IMR-90 (cell line): ENCODE measurements at regions not wholly inside any gene's neighbourhood (a gene's known extent, or its start where the extent isn't known, plus 50 kb on each side); places are given as distances from the start of the nearest gene placed in this dataset.

Source experiments
- ATAC-seq: fragments of 200-7000 bp; cut with Tn5 transposase; 2 replicates; pipeline ENCODE4 v1.9.1; 2020; ENCODE audit warnings: low read depth, mild to moderate bottlenecking, moderate library complexity
- BruUV-seq: library from RNA; stranded (reverse); fragments of 400-500 nt; replicated peaks from 2 replicates; lab custom pipeline; 2021; lab: Mats Ljungman, UMichigan
- CTCF ChIA-PET: fragments of 300-600 bp; formaldehyde crosslinking; extraction: SDS; loops from one replicate; lab custom pipeline; 2021; ENCODE audit warnings: antibody characterized with exemption; lab: Yijun Ruan, JAX
- POLR2A ChIA-PET: fragments of 300-600 bp; sonication (Branson Sonifier 250); formaldehyde crosslinking; loops from one replicate; lab custom pipeline; 2022; ENCODE audit warnings: antibody characterized with exemption; ENCODE audit not compliant: unreplicated experiment; lab: Charles Lee
- DNase-seq: peaks from one replicate; pipeline ENCODE4 v3.0.0; 2013
- H2AFZ ChIP-seq: replicated peaks from 2 replicates; pipeline ENCODE3; 2013; ENCODE audit warnings: low read length, mild to moderate bottlenecking; ENCODE audit not compliant: poor library complexity
- H2AK5ac ChIP-seq: 2 replicates; pipeline ENCODE4 v1.6.1; 2013; ENCODE audit warnings: low read depth, low read length, inconsistent platforms
- H2AK9ac ChIP-seq: replicated peaks from 2 replicates; pipeline ENCODE3; 2013; ENCODE audit warnings: mild to moderate bottlenecking, low read depth, low read length, moderate library complexity; ENCODE audit not compliant: poor library complexity
- H2BK120ac ChIP-seq: 2 replicates; pipeline ENCODE4 v1.6.1; 2013; ENCODE audit warnings: low read depth, low read length, inconsistent platforms
- H2BK15ac ChIP-seq: 3 replicates; pipeline ENCODE4 v1.6.1; 2013; ENCODE audit warnings: low read depth, low read length, inconsistent platforms
- H2BK20ac ChIP-seq: 2 replicates; pipeline ENCODE4 v1.6.1; 2013; ENCODE audit warnings: low read depth, mild to moderate bottlenecking, inconsistent platforms, low read length, moderate library complexity
- H2BK5ac ChIP-seq: 2 replicates; pipeline ENCODE4 v1.6.1; 2013; ENCODE audit warnings: mild to moderate bottlenecking, low read depth, low read length, inconsistent platforms; ENCODE audit not compliant: poor library complexity, severe bottlenecking
- H3K14ac ChIP-seq: replicated peaks from 2 replicates; pipeline ENCODE4 v1.6.1; 2013; ENCODE audit warnings: low read depth, low read length, inconsistent platforms
- H3K18ac ChIP-seq: 2 replicates; pipeline ENCODE4 v1.6.1; 2013; ENCODE audit warnings: low read depth, low read length, control low read depth
- H3K23ac ChIP-seq: 2 replicates; pipeline ENCODE4 v1.6.1; 2013; ENCODE audit warnings: low read depth, low read length, inconsistent platforms
- H3K27ac ChIP-seq: 2 replicates; pipeline ENCODE4 v1.5.1; 2013; ENCODE audit warnings: mild to moderate bottlenecking, control low read depth, low read length; ENCODE audit not compliant: insufficient read depth
- H3K27me3 ChIP-seq: 2 replicates; pipeline ENCODE4 v1.6.1; 2013; ENCODE audit warnings: low read length; ENCODE audit not compliant: control insufficient read depth, insufficient read depth
- H3K36me3 ChIP-seq: 2 replicates; pipeline ENCODE4 v1.6.1; 2013; ENCODE audit warnings: low read length, mixed read lengths; ENCODE audit not compliant: control insufficient read depth, insufficient read depth
- H3K4ac ChIP-seq: 2 replicates; pipeline ENCODE4 v1.6.1; 2013; ENCODE audit warnings: low read depth, low read length, inconsistent platforms
- H3K4me1 ChIP-seq: 2 replicates; pipeline ENCODE4 v1.6.1; 2013; ENCODE audit warnings: low read length, mixed read lengths; ENCODE audit not compliant: control insufficient read depth, insufficient read depth
- H3K4me2 ChIP-seq: 2 replicates; pipeline ENCODE4 v1.6.1; 2013; ENCODE audit warnings: low read depth, mild to moderate bottlenecking, control low read depth, low read length, moderate library complexity
- H3K4me3 ChIP-seq: 2 replicates; pipeline ENCODE4 v1.5.1; 2013; ENCODE audit warnings: low read depth, mild to moderate bottlenecking, control low read depth, low read length, moderate library complexity; ENCODE audit not compliant: insufficient read depth
- H3K56ac ChIP-seq: 2 replicates; pipeline ENCODE4 v1.6.1; 2013; ENCODE audit warnings: low read length, inconsistent platforms; ENCODE audit not compliant: insufficient read depth; ENCODE audit errors: extremely low read depth
- H3K79me1 ChIP-seq, 2 experiments: 2 replicates each; pipeline ENCODE4 v1.6.1; 2013; ENCODE audit warnings: low read length in 2 of 2, inconsistent platforms in 1 of 2, low read depth in 1 of 2
- H3K9ac ChIP-seq: 2 replicates; pipeline ENCODE4 v1.6.1; 2013; ENCODE audit warnings: low read depth, low read length, control low read depth
- H3K9me1 ChIP-seq: 2 replicates; pipeline ENCODE4 v1.6.1; 2013; ENCODE audit warnings: low read length, inconsistent platforms; ENCODE audit not compliant: insufficient read depth
- H3K9me3 ChIP-seq: 2 replicates; pipeline ENCODE4 v1.6.1; 2013; ENCODE audit warnings: low read length; ENCODE audit not compliant: control insufficient read depth, insufficient read depth
- H4K20me1 ChIP-seq: 2 replicates; pipeline ENCODE4 v1.6.1; 2013; ENCODE audit warnings: low read length, inconsistent platforms; ENCODE audit not compliant: insufficient read depth
- H4K5ac ChIP-seq: 2 replicates; pipeline ENCODE4 v1.6.1; 2013; ENCODE audit warnings: mild to moderate bottlenecking, low read depth, low read length, control low read depth
- H4K8ac ChIP-seq, 2 experiments: 2 replicates each; pipeline ENCODE4 v1.6.1; 2013; ENCODE audit warnings: low read depth in 2 of 2, low read length in 2 of 2, control low read depth in 1 of 2, inconsistent platforms in 1 of 2
- H4K91ac ChIP-seq: 2 replicates; pipeline ENCODE4 v1.6.1; 2013; ENCODE audit warnings: low read depth, low read length, inconsistent platforms; ENCODE audit not compliant: insufficient read depth
- MAZ ChIP-seq: IDR thresholded peaks from 2 replicates; pipeline ENCODE4 v1.6.1; 2012; ENCODE audit warnings: low read depth, mild to moderate bottlenecking, low read length, improper control_type of control experiment, moderate library complexity, borderline replicate concordance
- MXI1 ChIP-seq: IDR thresholded peaks from 2 replicates; pipeline ENCODE4 v1.6.1; 2012; ENCODE audit warnings: low read depth, mild to moderate bottlenecking, low read length, moderate library complexity, borderline replicate concordance
- RAD21 ChIP-seq: IDR thresholded peaks from 2 replicates; pipeline ENCODE4 v1.6.1; 2012; ENCODE audit warnings: low read length, improper control_type of control experiment
- RCOR1 ChIP-seq: IDR thresholded peaks from 2 replicates; pipeline ENCODE4 v1.6.1; 2012; ENCODE audit warnings: mild to moderate bottlenecking, low read length, improper control_type of control experiment; ENCODE audit not compliant: insufficient replicate concordance
- WGBS, 2 experiments: methylation state at CpG; one replicate each; pipeline versions ENCODE4 v1.1.5 to v1.1.7; 2013; ENCODE audit warnings: missing lambda C conversion rate in 2 of 2; ENCODE audit not compliant: insufficient read length in 1 of 2; ENCODE audit errors: extremely low coverage in 2 of 2; 5-methylcytosine and 5-hydroxymethylcytosine counted together
- dilution Hi-C: fragments of 300-500 bp; cut with HindIII; formaldehyde crosslinking; loops from one replicate; pipeline ENCODE4 v1.14.3; 2018; ENCODE audit warnings: low sequenced_read_pairs; ENCODE audit not compliant: unreplicated experiment
- in situ Hi-C: fragments of 300-500 bp; cut with MboI; formaldehyde crosslinking; loops from 3 replicates; pipeline ENCODE4 v1.14.3; 2019; ENCODE audit warnings: low sequenced_read_pairs, inconsistent platforms, mixed read lengths
- intact Hi-C: fragments of 100-400 bp; cut with micrococcal nuclease; formaldehyde crosslinking; loops from 2 replicates; pipeline ENCODE4 v1.10.0; 2022
- TF ChIP-seq, protein P1 (sequence below): fragments of 150-350 bp; IDR thresholded peaks from 2 replicates; pipeline ENCODE4 v1.6.1; 2016; ENCODE audit warnings: low read depth, mild to moderate bottlenecking, low read length, moderate library complexity, borderline replicate concordance

DNA sequence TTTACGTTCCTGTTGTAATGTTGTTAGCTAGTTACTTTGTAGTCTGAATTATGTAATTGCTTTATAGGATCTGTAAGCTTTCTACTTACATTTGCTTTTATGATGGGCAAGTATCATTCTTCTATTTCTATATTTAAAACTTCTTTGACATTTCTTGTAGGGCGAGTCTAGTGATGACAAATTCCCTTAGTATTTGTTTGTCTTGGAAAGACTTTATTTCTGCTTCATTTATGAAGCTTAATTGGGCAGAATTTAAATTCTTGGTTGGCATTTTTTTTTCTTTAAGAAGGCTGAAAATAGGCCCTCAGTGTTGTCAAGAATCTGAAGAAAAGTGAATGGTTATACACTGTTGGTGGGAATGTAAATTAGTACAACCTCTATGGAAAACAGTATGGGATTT, 506.3 kb downstream of the TENT5A start:
- no peaks in the 10 kb centered on the region for H4K20me1 ChIP-seq
- no peak overlapping the region for H3K18ac ChIP-seq
- H2AK5ac ChIP-seq: no peak overlapping the region
- H3K36me3 ChIP-seq: no peaks in the 10 kb centered on the region
- no peak overlapping the region for H3K4ac ChIP-seq
- no peak overlapping the region for H3K4me3 ChIP-seq
- H2AK9ac ChIP-seq: no peak overlapping the region
- intact Hi-C loops (loop anchor here (10.0 kb wide), 1 partner anchor 799 kb away; no protein-coding TSS in a partner anchor), dilution Hi-C loops (no loop called here), in situ Hi-C loops (loop anchor here (25.0 kb wide), 1 partner anchor 791 kb away; no protein-coding TSS in a partner anchor)
- H3K79me1 ChIP-seq: no peaks in the 10 kb centered on the region
- H3K14ac ChIP-seq: no peak overlapping the region
- H3K4me2 ChIP-seq: no peak overlapping the region
- no peak overlapping the region for H3K9ac ChIP-seq
- POLR2A ChIA-PET: no interaction called here
- no peak overlapping the region for H2BK15ac ChIP-seq
- no peak overlapping the region for H3K23ac ChIP-seq
- no peak overlapping the region for H4K8ac ChIP-seq
- H2BK120ac ChIP-seq: no peak overlapping the region
- no peaks in the 10 kb centered on the region for H3K9me1 ChIP-seq
- H3K56ac ChIP-seq: no peak overlapping the region
- no peaks in the 10 kb centered on the region for H3K27me3 ChIP-seq
- no peak overlapping the region for H2AFZ ChIP-seq
- DNase-seq (no peak), ATAC-seq (no peak)
- no peak overlapping the region for H4K5ac ChIP-seq
- H2BK5ac ChIP-seq: no peak overlapping the region
- H3K9me3 ChIP-seq: peaks cover 2% of the 10 kb centered on the region; the same call in 1 of the 2 replicates
- H2BK20ac ChIP-seq: no peak overlapping the region
- CTCF ChIA-PET: no interaction called here
- no CpG with 5 or more reads among the region's 2 CpGs for WGBS, 2 experiments
- BruUV-seq: no TSS peak
- no peak overlapping the region for H3K27ac ChIP-seq
- TF ChIP-seq RAD21 (no peak), MAZ (no peak), RCOR1 (no peak), MXI1 (no peak)
- TF ChIP-seq, protein P1, sequence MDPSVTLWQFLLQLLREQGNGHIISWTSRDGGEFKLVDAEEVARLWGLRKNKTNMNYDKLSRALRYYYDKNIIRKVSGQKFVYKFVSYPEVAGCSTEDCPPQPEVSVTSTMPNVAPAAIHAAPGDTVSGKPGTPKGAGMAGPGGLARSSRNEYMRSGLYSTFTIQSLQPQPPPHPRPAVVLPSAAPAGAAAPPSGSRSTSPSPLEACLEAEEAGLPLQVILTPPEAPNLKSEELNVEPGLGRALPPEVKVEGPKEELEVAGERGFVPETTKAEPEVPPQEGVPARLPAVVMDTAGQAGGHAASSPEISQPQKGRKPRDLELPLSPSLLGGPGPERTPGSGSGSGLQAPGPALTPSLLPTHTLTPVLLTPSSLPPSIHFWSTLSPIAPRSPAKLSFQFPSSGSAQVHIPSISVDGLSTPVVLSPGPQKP: no peak
- H3K4me1 ChIP-seq: no peaks in the 10 kb centered on the region
- no peak overlapping the region for H4K91ac ChIP-seq
